HG03066 (cell line): ENCODE measurements at regions not wholly inside any gene's neighbourhood (a gene's known extent, or its start where the extent isn't known, plus 50 kb on each side); places are given as distances from the start of the nearest gene placed in this dataset.
A peak's percentile ranks its signal among the peaks of the same experiment; 100 is the strongest.

Experiments used
- ATAC-seq: cut with Tn5 transposase; IDR thresholded peaks from one replicate; pipeline ENCODE4 v1.9.1; 2021; ENCODE audit warnings: low read depth; ENCODE audit not compliant: unreplicated experiment

- no peak for ATAC-seq
These were observed 137.5 kb downstream of the TMCO5A start for GRCh38 chr15:38072007-38072347.

GRCh38 chr15:38072348-38073177 is 138.1 kb downstream of the TMCO5A start:
- ATAC-seq: peak; percentile 69

- ATAC-seq: no peak
These were observed 138.9 kb downstream of the TMCO5A start for GRCh38 chr15:38073178-38073946.

DNA sequence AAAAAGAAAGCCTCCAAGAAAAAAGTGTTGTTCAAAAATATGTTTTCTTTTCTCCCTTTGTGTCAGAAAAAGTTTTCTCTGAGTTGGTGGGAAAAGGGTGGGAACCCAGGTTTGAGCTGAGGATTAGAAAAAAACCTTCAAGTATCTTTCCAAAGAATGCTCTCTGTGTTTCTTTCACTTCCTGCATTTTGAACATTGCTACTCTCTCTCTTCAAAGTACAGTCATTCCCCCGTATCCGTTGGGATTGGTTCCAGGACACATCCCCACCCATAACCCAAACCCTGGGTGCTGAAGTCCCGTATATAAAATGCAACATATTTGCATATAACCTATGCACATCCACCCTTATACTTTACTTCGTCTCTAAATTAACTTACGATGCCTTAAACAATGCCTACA is 139.6 kb downstream of the TMCO5A start:
- no peak for ATAC-seq

DNA sequence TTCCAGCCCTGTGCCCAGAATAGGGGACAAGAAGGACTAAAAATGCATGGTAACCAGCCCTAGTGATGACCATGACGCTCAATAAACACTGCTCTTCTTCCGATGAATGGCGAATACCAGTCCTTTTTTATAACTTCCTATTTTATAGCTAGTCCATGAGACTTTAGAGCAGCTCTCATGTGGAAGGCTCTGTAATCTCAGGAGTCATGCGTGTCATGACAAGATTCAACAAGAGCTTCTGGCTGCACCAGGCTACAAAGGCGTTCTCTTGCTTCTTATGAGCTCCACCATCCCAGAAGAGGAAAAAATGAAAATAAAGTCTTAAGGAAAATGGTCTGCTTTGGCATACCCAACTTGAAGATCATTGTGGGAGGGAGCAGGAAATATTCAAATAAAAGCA is 141.0 kb downstream of the TMCO5A start:
- ATAC-seq: no peak

GRCh38 chr15:38076786-38077185 is 142.3 kb downstream of the TMCO5A start:
- ATAC-seq: no peak

DNA sequence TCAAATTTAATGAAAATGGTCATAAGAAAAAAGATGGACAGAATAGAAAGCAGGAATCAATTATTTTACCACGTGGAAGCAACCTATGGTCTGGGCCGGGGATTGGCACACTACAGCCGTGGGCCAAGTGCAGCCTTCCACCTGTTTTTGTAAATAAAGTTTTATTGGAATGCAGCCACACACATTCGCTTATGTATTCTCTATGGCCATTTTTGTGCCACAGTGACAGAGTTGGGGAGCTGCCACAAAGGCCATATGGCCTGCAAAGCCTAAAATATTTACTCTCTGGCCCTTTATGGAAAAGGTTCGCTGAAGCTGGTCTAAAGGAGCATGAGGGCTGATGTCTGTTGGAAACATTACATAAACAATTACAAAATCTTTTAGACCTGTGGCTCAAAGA is 144.8 kb downstream of the TMCO5A start:
- no peak for ATAC-seq

GRCh38 chr15:38080651-38081275 is 146.3 kb downstream of the TMCO5A start:
- ATAC-seq: no peak

DNA sequence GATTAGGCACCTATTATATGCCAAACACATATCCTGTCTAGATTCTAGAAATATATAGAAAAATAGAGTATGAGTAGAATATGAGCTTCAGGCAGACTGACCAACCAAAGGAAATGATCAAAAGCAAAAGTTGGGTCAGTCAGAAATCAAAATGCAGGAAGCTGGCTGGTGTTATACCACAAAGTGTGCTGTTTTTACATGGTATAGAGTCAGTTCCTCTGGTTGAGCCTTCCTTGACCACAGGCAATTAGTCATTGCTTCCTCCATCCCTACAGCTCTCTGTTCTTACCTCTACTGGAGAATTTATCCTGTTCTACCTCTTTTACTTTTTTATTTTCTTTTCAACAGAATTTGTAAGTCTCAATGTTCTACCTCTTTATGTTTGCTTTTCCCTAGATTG is 149.8 kb downstream of the TMCO5A start:
- ATAC-seq: peak; percentile 70

DNA sequence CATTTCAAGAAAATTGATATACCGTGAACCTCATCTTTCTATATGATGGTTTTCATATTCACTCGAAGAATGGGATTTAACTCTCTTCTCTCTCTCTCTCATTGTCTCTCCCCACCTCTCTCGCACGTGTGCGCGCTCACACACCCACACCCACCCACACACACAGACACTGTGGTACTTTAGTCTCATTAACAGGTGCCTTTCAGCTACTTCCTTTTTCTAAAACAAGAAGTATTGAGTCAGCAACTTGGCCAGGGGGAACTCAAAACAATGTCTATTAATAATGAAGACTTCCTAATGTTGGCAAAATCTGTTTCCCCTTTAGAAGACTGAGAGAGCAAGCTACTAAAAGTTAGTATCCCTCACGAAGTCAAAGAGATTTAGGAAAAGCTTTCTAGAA is 150.7 kb downstream of the TMCO5A start:
- peak; percentile 68 for ATAC-seq

DNA sequence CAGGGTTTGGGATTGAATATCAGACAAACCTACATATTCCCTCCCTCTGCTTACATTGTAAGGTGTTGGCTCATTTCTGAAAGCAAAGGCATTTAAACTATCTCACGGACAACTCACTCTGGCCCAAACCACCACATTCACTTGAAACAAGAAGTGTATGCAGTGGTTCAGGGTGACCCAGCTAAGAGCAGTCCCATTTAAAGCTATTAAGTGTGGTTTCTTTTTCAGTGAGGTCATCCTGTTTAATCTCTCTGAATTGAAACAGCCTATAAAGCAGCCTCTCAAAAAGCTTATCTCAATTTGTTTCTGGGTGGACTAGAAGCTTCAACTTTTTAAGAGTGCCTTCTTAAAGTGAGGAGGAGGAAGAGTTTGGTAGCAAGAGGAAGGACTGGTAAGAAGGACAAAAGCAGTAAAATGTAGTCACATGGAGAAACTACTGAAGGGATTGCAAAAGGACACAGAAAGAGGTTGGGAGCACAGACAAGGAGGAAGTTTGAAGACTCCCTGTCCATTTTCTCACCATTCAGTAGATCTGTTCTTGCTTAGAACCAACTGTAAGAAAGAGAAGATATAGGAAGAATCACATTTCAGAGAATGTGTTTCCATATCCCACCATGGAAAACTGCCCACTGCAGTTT is 151.6 kb downstream of the TMCO5A start:
- no peak for ATAC-seq

DNA sequence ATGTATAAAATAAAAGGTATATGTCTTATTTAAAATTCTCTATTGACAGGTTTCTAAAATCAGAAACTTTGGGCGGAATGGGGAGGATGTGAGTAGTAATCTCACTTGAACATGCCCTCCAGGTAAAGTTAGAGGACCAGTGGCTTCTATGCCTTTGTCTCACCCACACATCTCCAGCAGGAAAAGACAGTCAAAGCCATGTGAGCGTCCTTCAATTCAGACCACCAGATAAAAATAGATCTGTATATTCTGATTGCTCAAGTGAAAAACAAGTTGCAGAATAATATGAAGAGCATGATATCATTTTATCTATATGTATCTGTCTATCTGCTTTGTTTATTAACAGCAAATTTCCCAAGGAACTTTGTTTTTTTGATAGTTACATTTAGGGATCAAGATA is 152.2 kb downstream of the TMCO5A start:
- ATAC-seq: no peak

GRCh38 chr15:38088971-38089370 is 154.5 kb downstream of the TMCO5A start:
- ATAC-seq: no peak

GRCh38 chr15:38090223-38090622 is 155.8 kb downstream of the TMCO5A start:
- ATAC-seq: no peak

DNA sequence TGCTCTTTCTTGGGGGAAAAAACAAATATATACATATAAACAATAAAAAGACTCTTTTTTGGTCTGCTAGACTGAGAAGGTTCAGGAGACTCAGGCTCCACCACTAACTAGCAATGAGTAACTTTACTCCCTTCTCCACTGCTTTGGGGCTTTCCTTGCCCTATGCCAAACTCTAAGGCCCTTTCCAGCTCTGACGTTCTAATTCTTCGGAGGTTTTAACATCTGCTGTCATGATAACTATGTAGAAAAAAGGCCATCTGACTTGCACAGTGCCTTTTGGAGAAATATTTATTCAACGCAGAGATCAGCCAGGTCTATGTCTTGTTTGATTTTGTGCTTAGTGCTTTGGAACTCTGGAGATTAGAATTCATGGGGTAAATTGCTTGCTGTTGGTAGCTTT is 156.2 kb downstream of the TMCO5A start:
- no peak for ATAC-seq

DNA sequence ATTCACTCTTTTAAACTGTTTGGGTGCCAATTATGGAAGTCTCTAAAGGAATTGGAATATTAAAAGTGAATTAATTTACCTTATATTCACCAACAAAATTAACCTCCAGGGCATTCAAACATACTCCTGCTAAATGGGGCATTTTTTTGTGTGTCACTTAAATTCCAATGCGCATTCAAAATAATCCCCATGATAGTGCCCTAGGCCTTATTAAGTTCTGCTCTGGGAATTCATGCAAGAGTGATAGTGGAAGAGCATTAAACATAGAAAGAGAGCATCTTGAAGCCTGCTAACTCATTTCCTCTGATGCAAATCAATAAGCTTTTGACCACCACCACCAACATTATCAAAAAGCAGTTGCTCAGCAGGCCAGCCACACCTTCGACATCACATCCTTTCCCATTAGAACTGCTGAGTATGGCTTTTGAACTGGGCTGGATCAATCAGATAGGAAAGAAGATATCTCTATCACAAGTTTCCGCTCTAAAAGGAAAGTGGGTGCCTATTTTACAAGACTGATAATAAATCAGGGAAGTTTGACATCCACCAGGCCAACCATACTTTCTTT is 156.7 kb downstream of the TMCO5A start:
- ATAC-seq: no peak

GRCh38 chr15:38093931-38094330 is 158.7 kb upstream of the SPRED1 start:
- no peak for ATAC-seq

GRCh38 chr15:38102972-38103371 is 149.7 kb upstream of the SPRED1 start:
- no peak for ATAC-seq

GRCh38 chr15:38103564-38103963 is 149.1 kb upstream of the SPRED1 start:
- no peak for ATAC-seq

DNA sequence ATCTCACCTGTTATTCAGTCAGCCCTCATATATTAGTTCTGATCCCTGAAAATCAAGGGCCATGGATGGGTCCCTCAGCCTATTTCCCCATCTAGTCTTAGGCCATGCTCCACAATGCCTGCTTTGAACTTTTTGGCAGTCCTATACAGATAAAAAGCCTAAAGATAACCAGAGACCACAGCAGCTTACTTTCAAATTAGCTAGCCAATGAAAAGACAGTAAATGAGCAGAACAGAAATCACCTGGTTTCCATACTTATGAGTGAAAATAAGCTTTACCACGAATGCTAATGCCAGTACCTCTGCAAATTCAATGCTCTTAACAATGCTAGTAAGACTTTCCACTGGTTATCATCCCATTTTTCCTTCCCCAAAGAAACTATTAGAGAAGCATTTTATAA is 141.6 kb upstream of the SPRED1 start:
- no peak for ATAC-seq

GRCh38 chr15:38112406-38112805 is 140.2 kb upstream of the SPRED1 start:
- ATAC-seq: no peak
